ENCODE measurements at regions not wholly inside any gene's neighbourhood (a gene's known extent, or its start where the extent isn't known, plus 50 kb on each side); places are given as distances from the start of the nearest gene placed in this dataset.
"Not testable (repeated sequence)": the region's sequence is repeated elsewhere in the genome, so short reads cannot be mapped to it uniquely, and the experiment has no call there.

DNA sequence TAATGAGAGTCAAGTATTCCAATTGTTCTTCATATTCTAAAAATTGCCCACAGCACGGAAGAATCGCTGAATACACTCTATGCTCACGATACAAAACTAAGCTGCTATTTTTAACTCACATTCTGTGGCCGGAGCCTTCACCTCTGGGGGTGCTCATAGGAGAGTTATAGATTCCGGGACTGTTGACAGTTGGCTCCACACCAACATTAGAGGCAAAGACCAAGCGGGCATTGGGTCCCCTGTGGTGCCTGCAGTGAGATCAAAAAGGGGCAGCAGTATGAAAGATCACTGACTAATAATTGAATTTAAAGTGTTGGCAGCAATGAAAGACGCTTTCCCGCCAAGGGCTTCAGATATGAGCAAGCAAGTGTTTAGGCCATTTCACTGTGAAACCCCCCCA, 146.0 kb downstream of the TMEM144 start:
- no peak for DNase-seq (ENCODE audit: low spot score)
- TF ChIP-seq, protein P1, sequence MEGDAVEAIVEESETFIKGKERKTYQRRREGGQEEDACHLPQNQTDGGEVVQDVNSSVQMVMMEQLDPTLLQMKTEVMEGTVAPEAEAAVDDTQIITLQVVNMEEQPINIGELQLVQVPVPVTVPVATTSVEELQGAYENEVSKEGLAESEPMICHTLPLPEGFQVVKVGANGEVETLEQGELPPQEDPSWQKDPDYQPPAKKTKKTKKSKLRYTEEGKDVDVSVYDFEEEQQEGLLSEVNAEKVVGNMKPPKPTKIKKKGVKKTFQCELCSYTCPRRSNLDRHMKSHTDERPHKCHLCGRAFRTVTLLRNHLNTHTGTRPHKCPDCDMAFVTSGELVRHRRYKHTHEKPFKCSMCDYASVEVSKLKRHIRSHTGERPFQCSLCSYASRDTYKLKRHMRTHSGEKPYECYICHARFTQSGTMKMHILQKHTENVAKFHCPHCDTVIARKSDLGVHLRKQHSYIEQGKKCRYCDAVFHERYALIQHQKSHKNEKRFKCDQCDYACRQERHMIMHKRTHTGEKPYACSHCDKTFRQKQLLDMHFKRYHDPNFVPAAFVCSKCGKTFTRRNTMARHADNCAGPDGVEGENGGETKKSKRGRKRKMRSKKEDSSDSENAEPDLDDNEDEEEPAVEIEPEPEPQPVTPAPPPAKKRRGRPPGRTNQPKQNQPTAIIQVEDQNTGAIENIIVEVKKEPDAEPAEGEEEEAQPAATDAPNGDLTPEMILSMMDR (IDR thresholded peaks at IDR 0.05): no peak
- no peak for ATAC-seq (ENCODE audit: low FRiP score)

DNA sequence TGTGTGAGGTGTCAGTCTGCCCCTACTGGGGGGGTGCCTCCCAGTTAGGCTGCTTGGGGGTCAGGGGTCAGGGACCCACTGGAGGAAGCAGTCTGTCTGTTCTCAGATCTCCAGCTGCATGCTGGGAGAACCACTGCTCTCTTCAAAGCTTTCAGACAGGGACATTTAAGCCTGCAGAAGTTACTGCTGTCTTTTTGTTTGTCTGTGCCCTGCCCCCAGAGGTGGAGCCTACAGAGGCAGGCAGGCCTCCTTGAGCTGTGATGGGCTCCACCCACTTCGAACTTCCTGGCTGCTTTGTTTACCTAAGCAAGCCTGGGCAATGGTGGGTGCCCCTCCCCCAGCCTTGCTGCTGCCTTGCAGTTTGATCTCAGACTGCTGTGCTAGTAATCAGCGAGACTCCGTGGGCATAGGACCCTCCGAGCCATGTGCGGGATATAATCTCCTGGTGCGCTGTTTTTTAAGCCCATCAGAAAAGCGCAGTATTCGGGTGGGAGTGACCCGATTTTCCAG, 153.7 kb upstream of the RXFP1 start:
- DNase-seq (ENCODE audit: low spot score); ATAC-seq (ENCODE audit: low FRiP score): not testable (repeated sequence)

DNA sequence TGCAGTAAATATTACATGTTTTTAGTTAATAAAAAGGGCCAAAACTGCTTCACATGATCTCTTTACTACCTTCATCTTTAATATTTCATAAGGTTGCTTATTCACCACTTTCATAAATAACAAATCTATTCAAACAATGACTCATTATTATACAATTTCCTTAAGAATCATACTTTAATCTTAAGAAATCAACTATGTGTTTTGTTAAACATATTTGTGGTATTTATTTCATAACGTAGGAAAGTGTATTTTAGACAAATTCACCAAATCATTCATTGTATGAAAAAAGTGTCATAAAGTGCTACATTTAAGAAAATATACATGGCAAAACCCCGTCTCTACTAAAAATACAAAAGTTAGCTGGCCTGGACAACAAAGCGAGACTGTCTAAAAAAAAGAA, 150.5 kb upstream of the RXFP1 start:
- ATAC-seq (ENCODE audit: low FRiP score) (no peak), DNase-seq (ENCODE audit: low spot score) (no peak)
- TF ChIP-seq, protein P1 (IDR thresholded peaks at IDR 0.05): no peak

DNA sequence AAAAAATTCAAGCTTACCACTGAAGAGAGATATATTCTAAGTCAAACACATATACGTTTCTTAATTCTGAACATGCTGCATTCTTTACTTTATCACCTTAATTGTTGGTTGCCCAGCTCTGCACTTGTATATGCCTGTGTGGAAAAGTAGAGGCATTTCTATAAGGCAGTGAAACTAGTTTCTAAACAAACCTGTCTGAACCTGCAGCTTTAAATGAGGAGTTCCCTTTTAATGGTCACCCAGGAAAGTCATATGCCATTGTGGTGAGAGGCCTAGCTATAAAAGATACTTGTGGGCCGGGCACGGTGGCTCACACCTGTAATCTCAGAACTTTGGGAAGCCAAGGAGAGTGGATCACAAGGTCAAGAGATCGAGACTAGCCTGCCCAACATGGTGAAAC, 147.4 kb upstream of the RXFP1 start:
- no peak for ATAC-seq (ENCODE audit: low FRiP score)
- TF ChIP-seq, protein P1 (IDR thresholded peaks at IDR 0.05): no peak
- no peak for DNase-seq (ENCODE audit: low spot score)

DNA sequence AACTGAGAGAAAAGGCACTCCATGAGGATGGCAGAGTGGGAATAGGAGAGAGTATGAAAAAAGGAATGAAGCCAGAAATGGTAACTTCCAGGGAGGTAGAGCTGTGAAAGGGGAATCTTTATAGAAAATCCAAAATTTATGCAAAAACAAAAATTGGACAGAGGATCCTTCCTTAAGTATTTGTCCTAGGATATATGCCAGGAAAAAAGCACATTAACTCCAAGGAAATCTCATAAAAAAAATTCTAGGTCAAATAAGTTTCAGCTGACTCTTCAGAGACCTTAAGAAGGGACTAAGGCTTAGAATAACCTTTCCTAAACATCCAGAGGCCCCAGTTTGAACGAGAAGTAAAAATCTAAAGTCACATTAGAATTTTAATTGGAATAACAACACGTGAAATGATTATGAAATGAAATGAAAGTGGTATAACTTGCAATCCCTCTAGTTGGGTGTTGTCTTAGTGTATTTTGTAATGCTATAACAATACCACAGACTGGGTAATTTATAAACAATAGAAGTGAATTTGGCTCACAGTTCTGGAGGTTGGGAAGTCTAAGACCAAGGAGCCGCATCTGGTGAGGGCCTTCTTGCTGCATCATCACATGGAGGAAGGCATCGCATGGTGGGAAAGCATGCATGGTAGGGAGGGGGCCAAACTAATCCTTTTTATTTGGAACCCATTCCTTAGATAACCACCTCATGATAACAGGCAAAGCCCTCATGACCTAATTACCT, 145.4 kb upstream of the RXFP1 start:
- TF ChIP-seq, protein P1 (IDR thresholded peaks at IDR 0.05): no peak
- DNase-seq (ENCODE audit: low spot score) (no peak), ATAC-seq (ENCODE audit: low FRiP score) (no peak)

DNA sequence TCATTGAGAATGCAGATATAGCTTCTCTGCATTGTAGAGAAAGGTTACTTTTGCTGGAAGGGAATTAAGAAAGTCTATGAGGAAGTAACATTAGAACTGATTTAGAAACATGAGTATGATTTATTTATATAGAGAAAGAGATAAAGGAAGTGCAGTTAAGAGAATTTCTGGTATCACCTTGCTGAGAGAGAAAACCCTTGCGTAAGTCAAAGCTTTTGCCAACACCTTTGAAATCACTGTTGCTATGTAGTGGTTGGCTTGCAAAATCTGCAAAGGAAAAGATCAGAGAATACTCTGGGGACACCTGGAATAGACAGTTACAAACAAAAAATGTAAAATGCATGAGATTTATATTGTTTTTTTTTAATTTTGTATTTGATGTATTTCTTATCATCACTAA, 137.3 kb upstream of the RXFP1 start:
- TF ChIP-seq, protein P1 (IDR thresholded peaks at IDR 0.05): no peak
- DNase-seq (ENCODE audit: low spot score) (no peak), ATAC-seq (ENCODE audit: low FRiP score) (peak; percentile 68)

DNA sequence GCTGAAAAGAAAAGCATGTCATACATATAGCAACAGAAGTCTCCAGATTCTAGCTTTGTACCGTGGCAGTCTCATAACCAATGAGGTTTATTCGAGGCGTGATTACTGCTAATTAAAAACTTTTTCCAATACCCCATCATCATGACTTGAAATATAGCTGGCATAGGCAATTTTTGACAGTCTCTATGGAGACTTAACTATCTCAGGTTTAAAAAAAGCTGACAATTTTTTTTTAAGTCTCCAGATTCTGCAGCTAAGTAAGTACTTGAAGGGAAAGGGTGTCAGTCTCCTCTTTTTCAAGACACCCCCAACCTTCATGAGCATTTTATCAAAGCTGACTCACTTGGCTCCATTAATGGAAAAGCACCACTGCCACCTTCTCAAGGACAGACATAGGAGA, 126.3 kb upstream of the RXFP1 start:
- ATAC-seq (ENCODE audit: low FRiP score) (no peak), DNase-seq (ENCODE audit: low spot score) (no peak)
- TF ChIP-seq, protein P1 (IDR thresholded peaks at IDR 0.05): no peak
